ENCODE measurements at regions not wholly inside any gene's neighbourhood (a gene's known extent, or its start where the extent isn't known, plus 50 kb on each side); places are given as distances from the start of the nearest gene placed in this dataset.

DNA sequence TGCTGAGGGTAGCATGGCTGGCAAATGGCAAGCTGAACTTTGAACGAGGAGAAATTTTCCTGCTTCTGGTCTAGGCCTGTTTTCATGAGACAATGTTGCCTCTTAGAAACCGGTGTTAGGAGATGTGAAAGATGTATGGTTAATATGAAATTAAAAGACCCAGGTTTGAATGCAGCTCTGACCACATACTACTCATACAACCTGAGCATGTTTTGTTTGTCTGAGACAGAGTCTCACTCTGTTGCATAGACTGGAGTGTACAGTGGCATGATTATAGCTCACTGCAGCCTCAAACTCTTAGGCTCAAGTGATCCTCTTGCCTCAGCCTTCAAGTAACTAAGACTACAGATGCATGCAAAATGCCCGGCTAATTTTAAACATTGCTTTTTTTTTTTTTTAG, 193.4 kb upstream of the FZD8 start:
- TF ChIP-seq CREB1 (IDR thresholded peaks at IDR 0.05; ENCODE audit: low read depth) (no peak), RAD21 (IDR thresholded peaks at IDR 0.05; ENCODE audit: low read depth) (no peak), TEAD4 (IDR thresholded peaks at IDR 0.05) (no peak), CEBPB (IDR thresholded peaks at IDR 0.05) (no peak), FOXM1 (IDR thresholded peaks at IDR 0.05; ENCODE audit: borderline replicate concordance, low read depth) (no peak), TAF1 (IDR thresholded peaks at IDR 0.05; ENCODE audit: low read depth) (no peak), YY1 (IDR thresholded peaks at IDR 0.05; ENCODE audit: low read depth) (no peak), EGR1 (IDR thresholded peaks at IDR 0.05) (no peak), EP300 (IDR thresholded peaks at IDR 0.05; ENCODE audit: borderline replicate concordance) (no peak), ZBTB7A (IDR thresholded peaks at IDR 0.05; ENCODE audit: low read depth) (no peak), TCF12 (IDR thresholded peaks at IDR 0.05; ENCODE audit: low read depth) (no peak)
- TF ChIP-seq, protein P1, sequence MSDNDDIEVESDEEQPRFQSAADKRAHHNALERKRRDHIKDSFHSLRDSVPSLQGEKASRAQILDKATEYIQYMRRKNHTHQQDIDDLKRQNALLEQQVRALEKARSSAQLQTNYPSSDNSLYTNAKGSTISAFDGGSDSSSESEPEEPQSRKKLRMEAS (IDR thresholded peaks at IDR 0.05) = no peak
- TF ChIP-seq, protein P2, sequence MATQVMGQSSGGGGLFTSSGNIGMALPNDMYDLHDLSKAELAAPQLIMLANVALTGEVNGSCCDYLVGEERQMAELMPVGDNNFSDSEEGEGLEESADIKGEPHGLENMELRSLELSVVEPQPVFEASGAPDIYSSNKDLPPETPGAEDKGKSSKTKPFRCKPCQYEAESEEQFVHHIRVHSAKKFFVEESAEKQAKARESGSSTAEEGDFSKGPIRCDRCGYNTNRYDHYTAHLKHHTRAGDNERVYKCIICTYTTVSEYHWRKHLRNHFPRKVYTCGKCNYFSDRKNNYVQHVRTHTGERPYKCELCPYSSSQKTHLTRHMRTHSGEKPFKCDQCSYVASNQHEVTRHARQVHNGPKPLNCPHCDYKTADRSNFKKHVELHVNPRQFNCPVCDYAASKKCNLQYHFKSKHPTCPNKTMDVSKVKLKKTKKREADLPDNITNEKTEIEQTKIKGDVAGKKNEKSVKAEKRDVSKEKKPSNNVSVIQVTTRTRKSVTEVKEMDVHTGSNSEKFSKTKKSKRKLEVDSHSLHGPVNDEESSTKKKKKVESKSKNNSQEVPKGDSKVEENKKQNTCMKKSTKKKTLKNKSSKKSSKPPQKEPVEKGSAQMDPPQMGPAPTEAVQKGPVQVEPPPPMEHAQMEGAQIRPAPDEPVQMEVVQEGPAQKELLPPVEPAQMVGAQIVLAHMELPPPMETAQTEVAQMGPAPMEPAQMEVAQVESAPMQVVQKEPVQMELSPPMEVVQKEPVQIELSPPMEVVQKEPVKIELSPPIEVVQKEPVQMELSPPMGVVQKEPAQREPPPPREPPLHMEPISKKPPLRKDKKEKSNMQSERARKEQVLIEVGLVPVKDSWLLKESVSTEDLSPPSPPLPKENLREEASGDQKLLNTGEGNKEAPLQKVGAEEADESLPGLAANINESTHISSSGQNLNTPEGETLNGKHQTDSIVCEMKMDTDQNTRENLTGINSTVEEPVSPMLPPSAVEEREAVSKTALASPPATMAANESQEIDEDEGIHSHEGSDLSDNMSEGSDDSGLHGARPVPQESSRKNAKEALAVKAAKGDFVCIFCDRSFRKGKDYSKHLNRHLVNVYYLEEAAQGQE (IDR thresholded peaks at IDR 0.05; ENCODE audit: low read depth) = no peak
- TF ChIP-seq, protein P3, sequence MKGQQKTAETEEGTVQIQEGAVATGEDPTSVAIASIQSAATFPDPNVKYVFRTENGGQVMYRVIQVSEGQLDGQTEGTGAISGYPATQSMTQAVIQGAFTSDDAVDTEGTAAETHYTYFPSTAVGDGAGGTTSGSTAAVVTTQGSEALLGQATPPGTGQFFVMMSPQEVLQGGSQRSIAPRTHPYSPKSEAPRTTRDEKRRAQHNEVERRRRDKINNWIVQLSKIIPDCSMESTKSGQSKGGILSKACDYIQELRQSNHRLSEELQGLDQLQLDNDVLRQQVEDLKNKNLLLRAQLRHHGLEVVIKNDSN (IDR thresholded peaks at IDR 0.05) = no peak
